IMR-90 (cell line): ENCODE measurements at regions not wholly inside any gene's neighbourhood (a gene's known extent, or its start where the extent isn't known, plus 50 kb on each side); places are given as distances from the start of the nearest gene placed in this dataset.

Source experiments
- ATAC-seq: fragments of 200-7000 bp; cut with Tn5 transposase; 2 replicates; pipeline ENCODE4 v1.9.1; 2020; ENCODE audit warnings: low read depth, mild to moderate bottlenecking, moderate library complexity
- BruUV-seq: library from RNA; stranded (reverse); fragments of 400-500 nt; replicated peaks from 2 replicates; lab custom pipeline; 2021; lab: Mats Ljungman, UMichigan
- CTCF ChIA-PET: fragments of 300-600 bp; formaldehyde crosslinking; extraction: SDS; loops from one replicate; lab custom pipeline; 2021; ENCODE audit warnings: antibody characterized with exemption; lab: Yijun Ruan, JAX
- POLR2A ChIA-PET: fragments of 300-600 bp; sonication (Branson Sonifier 250); formaldehyde crosslinking; loops from one replicate; lab custom pipeline; 2022; ENCODE audit warnings: antibody characterized with exemption; ENCODE audit not compliant: unreplicated experiment; lab: Charles Lee
- DNase-seq: peaks from one replicate; pipeline ENCODE4 v3.0.0; 2013
- H2AFZ ChIP-seq: replicated peaks from 2 replicates; pipeline ENCODE3; 2013; ENCODE audit warnings: low read length, mild to moderate bottlenecking; ENCODE audit not compliant: poor library complexity
- H2AK5ac ChIP-seq: 2 replicates; pipeline ENCODE4 v1.6.1; 2013; ENCODE audit warnings: low read depth, low read length, inconsistent platforms
- H2AK9ac ChIP-seq: replicated peaks from 2 replicates; pipeline ENCODE3; 2013; ENCODE audit warnings: mild to moderate bottlenecking, low read depth, low read length, moderate library complexity; ENCODE audit not compliant: poor library complexity
- H2BK120ac ChIP-seq: 2 replicates; pipeline ENCODE4 v1.6.1; 2013; ENCODE audit warnings: low read depth, low read length, inconsistent platforms
- H2BK15ac ChIP-seq: 3 replicates; pipeline ENCODE4 v1.6.1; 2013; ENCODE audit warnings: low read depth, low read length, inconsistent platforms
- H2BK20ac ChIP-seq: 2 replicates; pipeline ENCODE4 v1.6.1; 2013; ENCODE audit warnings: low read depth, mild to moderate bottlenecking, inconsistent platforms, low read length, moderate library complexity
- H2BK5ac ChIP-seq: 2 replicates; pipeline ENCODE4 v1.6.1; 2013; ENCODE audit warnings: mild to moderate bottlenecking, low read depth, low read length, inconsistent platforms; ENCODE audit not compliant: poor library complexity, severe bottlenecking
- H3K14ac ChIP-seq: replicated peaks from 2 replicates; pipeline ENCODE4 v1.6.1; 2013; ENCODE audit warnings: low read depth, low read length, inconsistent platforms
- H3K18ac ChIP-seq: 2 replicates; pipeline ENCODE4 v1.6.1; 2013; ENCODE audit warnings: low read depth, low read length, control low read depth
- H3K23ac ChIP-seq: 2 replicates; pipeline ENCODE4 v1.6.1; 2013; ENCODE audit warnings: low read depth, low read length, inconsistent platforms
- H3K27ac ChIP-seq: 2 replicates; pipeline ENCODE4 v1.5.1; 2013; ENCODE audit warnings: mild to moderate bottlenecking, control low read depth, low read length; ENCODE audit not compliant: insufficient read depth
- H3K27me3 ChIP-seq: 2 replicates; pipeline ENCODE4 v1.6.1; 2013; ENCODE audit warnings: low read length; ENCODE audit not compliant: control insufficient read depth, insufficient read depth
- H3K36me3 ChIP-seq: 2 replicates; pipeline ENCODE4 v1.6.1; 2013; ENCODE audit warnings: low read length, mixed read lengths; ENCODE audit not compliant: control insufficient read depth, insufficient read depth
- H3K4ac ChIP-seq: 2 replicates; pipeline ENCODE4 v1.6.1; 2013; ENCODE audit warnings: low read depth, low read length, inconsistent platforms
- H3K4me1 ChIP-seq: 2 replicates; pipeline ENCODE4 v1.6.1; 2013; ENCODE audit warnings: low read length, mixed read lengths; ENCODE audit not compliant: control insufficient read depth, insufficient read depth
- H3K4me2 ChIP-seq: 2 replicates; pipeline ENCODE4 v1.6.1; 2013; ENCODE audit warnings: low read depth, mild to moderate bottlenecking, control low read depth, low read length, moderate library complexity
- H3K4me3 ChIP-seq: 2 replicates; pipeline ENCODE4 v1.5.1; 2013; ENCODE audit warnings: low read depth, mild to moderate bottlenecking, control low read depth, low read length, moderate library complexity; ENCODE audit not compliant: insufficient read depth
- H3K56ac ChIP-seq: 2 replicates; pipeline ENCODE4 v1.6.1; 2013; ENCODE audit warnings: low read length, inconsistent platforms; ENCODE audit not compliant: insufficient read depth; ENCODE audit errors: extremely low read depth
- H3K79me1 ChIP-seq, 2 experiments: 2 replicates each; pipeline ENCODE4 v1.6.1; 2013; ENCODE audit warnings: low read length in 2 of 2, inconsistent platforms in 1 of 2, low read depth in 1 of 2
- H3K9ac ChIP-seq: 2 replicates; pipeline ENCODE4 v1.6.1; 2013; ENCODE audit warnings: low read depth, low read length, control low read depth
- H3K9me1 ChIP-seq: 2 replicates; pipeline ENCODE4 v1.6.1; 2013; ENCODE audit warnings: low read length, inconsistent platforms; ENCODE audit not compliant: insufficient read depth
- H3K9me3 ChIP-seq: 2 replicates; pipeline ENCODE4 v1.6.1; 2013; ENCODE audit warnings: low read length; ENCODE audit not compliant: control insufficient read depth, insufficient read depth
- H4K20me1 ChIP-seq: 2 replicates; pipeline ENCODE4 v1.6.1; 2013; ENCODE audit warnings: low read length, inconsistent platforms; ENCODE audit not compliant: insufficient read depth
- H4K5ac ChIP-seq: 2 replicates; pipeline ENCODE4 v1.6.1; 2013; ENCODE audit warnings: mild to moderate bottlenecking, low read depth, low read length, control low read depth
- H4K8ac ChIP-seq, 2 experiments: 2 replicates each; pipeline ENCODE4 v1.6.1; 2013; ENCODE audit warnings: low read depth in 2 of 2, low read length in 2 of 2, control low read depth in 1 of 2, inconsistent platforms in 1 of 2
- H4K91ac ChIP-seq: 2 replicates; pipeline ENCODE4 v1.6.1; 2013; ENCODE audit warnings: low read depth, low read length, inconsistent platforms; ENCODE audit not compliant: insufficient read depth
- BHLHE40 ChIP-seq: fragments of 150-350 bp; IDR thresholded peaks from 2 replicates; pipeline ENCODE4 v1.6.1; 2016; ENCODE audit warnings: mild to moderate bottlenecking, low read depth, low read length
- CEBPB ChIP-seq: IDR thresholded peaks from 2 replicates; pipeline ENCODE4 v1.6.1; 2012; ENCODE audit warnings: low read depth, low read length, improper control_type of control experiment
- CHD1 ChIP-seq: IDR thresholded peaks from 2 replicates; pipeline ENCODE4 v1.6.1; 2012; ENCODE audit warnings: low read depth, low read length, improper control_type of control experiment
- ELK1 ChIP-seq: fragments of 150-350 bp; IDR thresholded peaks from 2 replicates; pipeline ENCODE4 v1.6.1; 2016; ENCODE audit warnings: low read depth, mild to moderate bottlenecking, low read length, moderate library complexity, borderline replicate concordance
- FOS ChIP-seq: fragments of 150-350 bp; IDR thresholded peaks from 2 replicates; pipeline ENCODE4 v1.6.1; 2016; ENCODE audit warnings: low read depth, low read length
- MAFK ChIP-seq: IDR thresholded peaks from 2 replicates; pipeline ENCODE4 v1.6.1; 2012; ENCODE audit warnings: low read depth, low read length, improper control_type of control experiment
- MAZ ChIP-seq: IDR thresholded peaks from 2 replicates; pipeline ENCODE4 v1.6.1; 2012; ENCODE audit warnings: low read depth, mild to moderate bottlenecking, low read length, improper control_type of control experiment, moderate library complexity, borderline replicate concordance
- MXI1 ChIP-seq: IDR thresholded peaks from 2 replicates; pipeline ENCODE4 v1.6.1; 2012; ENCODE audit warnings: low read depth, mild to moderate bottlenecking, low read length, moderate library complexity, borderline replicate concordance
- NFE2L2 ChIP-seq: fragments of 150-350 bp; IDR thresholded peaks from 2 replicates; pipeline ENCODE4 v1.6.1; 2016; ENCODE audit warnings: low read depth, mild to moderate bottlenecking, low read length
- POLR2A ChIP-seq: IDR thresholded peaks from 2 replicates; pipeline ENCODE4 v1.6.1; 2012; ENCODE audit warnings: mild to moderate bottlenecking, low read depth, low read length
- RAD21 ChIP-seq: IDR thresholded peaks from 2 replicates; pipeline ENCODE4 v1.6.1; 2012; ENCODE audit warnings: low read length, improper control_type of control experiment
- RCOR1 ChIP-seq: IDR thresholded peaks from 2 replicates; pipeline ENCODE4 v1.6.1; 2012; ENCODE audit warnings: mild to moderate bottlenecking, low read length, improper control_type of control experiment; ENCODE audit not compliant: insufficient replicate concordance
- RFX5 ChIP-seq: IDR thresholded peaks from 2 replicates; pipeline ENCODE4 v1.8.0; 2012; ENCODE audit warnings: low read depth, mild to moderate bottlenecking, low read length, moderate library complexity
- SMC3 ChIP-seq: fragments of 150-350 bp; IDR thresholded peaks from 2 replicates; pipeline ENCODE4 v1.6.1; 2016; ENCODE audit warnings: low read depth, mild to moderate bottlenecking, antibody characterized with exemption, low read length, moderate library complexity
- USF2 ChIP-seq: fragments of 150-350 bp; IDR thresholded peaks from 2 replicates; pipeline ENCODE4 v1.6.1; 2017; ENCODE audit warnings: mild to moderate bottlenecking, antibody characterized with exemption, low read length, low read depth
- WGBS, 2 experiments: methylation state at CpG; one replicate each; pipeline versions ENCODE4 v1.1.5 to v1.1.7; 2013; ENCODE audit warnings: missing lambda C conversion rate in 2 of 2; ENCODE audit not compliant: insufficient read length in 1 of 2; ENCODE audit errors: extremely low coverage in 2 of 2; 5-methylcytosine and 5-hydroxymethylcytosine counted together
- dilution Hi-C: fragments of 300-500 bp; cut with HindIII; formaldehyde crosslinking; loops from one replicate; pipeline ENCODE4 v1.14.3; 2018; ENCODE audit warnings: low sequenced_read_pairs; ENCODE audit not compliant: unreplicated experiment
- in situ Hi-C: fragments of 300-500 bp; cut with MboI; formaldehyde crosslinking; loops from 3 replicates; pipeline ENCODE4 v1.14.3; 2019; ENCODE audit warnings: low sequenced_read_pairs, inconsistent platforms, mixed read lengths
- intact Hi-C: fragments of 100-400 bp; cut with micrococcal nuclease; formaldehyde crosslinking; loops from 2 replicates; pipeline ENCODE4 v1.10.0; 2022
- TF ChIP-seq, protein P1 (sequence below): conservative IDR thresholded peaks from 2 replicates; pipeline ENCODE4 v1.5.1; 2012; ENCODE audit warnings: mild to moderate bottlenecking, low read depth, low read length, improper control_type of control experiment

DNA sequence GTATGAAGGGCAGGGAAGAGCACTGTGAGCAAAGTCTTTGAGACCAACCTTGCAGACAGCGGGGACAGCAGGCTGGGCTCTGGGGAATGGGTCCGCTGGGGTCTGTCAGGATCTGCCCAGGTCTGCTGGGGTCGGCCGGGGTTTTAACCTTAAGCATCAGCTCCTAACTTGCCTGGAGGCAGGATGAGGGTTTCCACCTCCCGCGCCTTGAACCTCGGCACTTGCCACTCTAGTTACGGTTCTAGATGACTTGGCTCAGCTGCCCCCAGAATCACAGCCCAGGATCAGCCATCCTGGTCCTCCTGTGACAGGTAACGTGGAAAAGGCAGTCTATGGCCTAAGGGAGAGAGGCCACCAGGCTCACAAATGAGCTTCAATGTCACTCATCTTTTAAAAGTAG lies 50.4 kb upstream of the CACUL1 start:
- DNase-seq (no peak), ATAC-seq (no peak)
- Histone ChIP-seq H3K18ac (no peak overlapping the region), H3K4me2 (no peak overlapping the region), H3K27me3 (peaks cover 15% of the 10 kb centered on the region), H2AK5ac (no peak overlapping the region), H4K5ac (no peak overlapping the region), H3K79me1 (no peaks in the 10 kb centered on the region), H3K23ac (no peak overlapping the region), H3K9ac (no peak overlapping the region), H3K4me3 (no peak overlapping the region), H2BK15ac (no peak overlapping the region), H2BK120ac (no peak overlapping the region), H3K14ac (no peak overlapping the region), H4K20me1 (no peaks in the 10 kb centered on the region), H3K36me3 (no peaks in the 10 kb centered on the region), H3K4ac (no peak overlapping the region), H3K9me1 (no peaks in the 10 kb centered on the region), H3K56ac (no peak overlapping the region), H4K8ac (no peak overlapping the region), H3K4me1 (no peaks in the 10 kb centered on the region), H2AFZ (no peak overlapping the region), H2BK5ac (no peak overlapping the region), H3K27ac (no peak overlapping the region), H2BK20ac (no peak overlapping the region), H2AK9ac (no peak overlapping the region), H3K9me3 (no peaks in the 10 kb centered on the region), H4K91ac (no peak overlapping the region)
- dilution Hi-C loops, result no loop called here
- CTCF ChIA-PET, result no interaction called here
- TF ChIP-seq MXI1 (no peak), MAZ (no peak), CEBPB (no peak), RAD21 (no peak), POLR2A (no peak), NFE2L2 (no peak), MAFK (no peak), USF2 (no peak), ELK1 (no peak), RFX5 (no peak), SMC3 (no peak), RCOR1 (no peak), FOS (no peak), CHD1 (no peak), BHLHE40 (no peak)
- TF ChIP-seq, protein P1, sequence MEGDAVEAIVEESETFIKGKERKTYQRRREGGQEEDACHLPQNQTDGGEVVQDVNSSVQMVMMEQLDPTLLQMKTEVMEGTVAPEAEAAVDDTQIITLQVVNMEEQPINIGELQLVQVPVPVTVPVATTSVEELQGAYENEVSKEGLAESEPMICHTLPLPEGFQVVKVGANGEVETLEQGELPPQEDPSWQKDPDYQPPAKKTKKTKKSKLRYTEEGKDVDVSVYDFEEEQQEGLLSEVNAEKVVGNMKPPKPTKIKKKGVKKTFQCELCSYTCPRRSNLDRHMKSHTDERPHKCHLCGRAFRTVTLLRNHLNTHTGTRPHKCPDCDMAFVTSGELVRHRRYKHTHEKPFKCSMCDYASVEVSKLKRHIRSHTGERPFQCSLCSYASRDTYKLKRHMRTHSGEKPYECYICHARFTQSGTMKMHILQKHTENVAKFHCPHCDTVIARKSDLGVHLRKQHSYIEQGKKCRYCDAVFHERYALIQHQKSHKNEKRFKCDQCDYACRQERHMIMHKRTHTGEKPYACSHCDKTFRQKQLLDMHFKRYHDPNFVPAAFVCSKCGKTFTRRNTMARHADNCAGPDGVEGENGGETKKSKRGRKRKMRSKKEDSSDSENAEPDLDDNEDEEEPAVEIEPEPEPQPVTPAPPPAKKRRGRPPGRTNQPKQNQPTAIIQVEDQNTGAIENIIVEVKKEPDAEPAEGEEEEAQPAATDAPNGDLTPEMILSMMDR, result no peak
- in situ Hi-C loops, result no loop called here
- no TSS peak for BruUV-seq
- intact Hi-C loops, result no loop called here
- POLR2A ChIA-PET, result interaction anchor here (0.6 kb wide), 1 partner anchor 224 kb away, joined by 3 read pairs; the partner anchor contains the start of gene NANOS1
- WGBS, 2 experiments, result no CpG with 5 or more reads among the region's 9 CpGs
